GM23338 (cell line): ENCODE measurements at regions not wholly inside any gene's neighbourhood (a gene's known extent, or its start where the extent isn't known, plus 50 kb on each side); places are given as distances from the start of the nearest gene placed in this dataset.

ENCODE experiments used
- ATAC-seq: fragments of 200-7000 bp; cut with Tn5 transposase; 3 replicates; pipeline ENCODE4 v1.9.1; 2020
- DNase-seq: peaks from one replicate; pipeline ENCODE4 v3.0.0-alpha.2; 2015; ENCODE audit warnings: low spot score
- H2AFZ ChIP-seq: fragments of 200-600 bp; sonication (generic); 2 replicates; pipeline ENCODE4 v1.8.0; 2016; ENCODE audit warnings: antibody characterized with exemption, mild to moderate bottlenecking, moderate library complexity
- H3F3A ChIP-seq: fragments of 200-600 bp; sonication (generic); replicated peaks from 2 replicates; pipeline ENCODE4 v1.8.0; 2017; ENCODE audit warnings: antibody characterized with exemption, mixed run types, low read depth
- H3K27ac ChIP-seq: fragments of 200-600 bp; sonication (generic); 2 replicates; pipeline ENCODE4 v1.6.1; 2016; ENCODE audit warnings: low read depth
- H3K27me3 ChIP-seq: fragments of 200-600 bp; sonication (generic); 2 replicates; pipeline ENCODE4 v1.8.0; 2016; ENCODE audit warnings: mild to moderate bottlenecking, mixed run types, moderate library complexity; ENCODE audit not compliant: insufficient read depth
- H3K36me3 ChIP-seq: fragments of 200-600 bp; sonication (generic); 2 replicates; pipeline ENCODE4 v1.8.0; 2016; ENCODE audit warnings: mild to moderate bottlenecking; ENCODE audit not compliant: insufficient read depth
- H3K4me1 ChIP-seq: fragments of 200-600 bp; sonication (generic); 2 replicates; pipeline ENCODE4 v1.8.0; 2016; ENCODE audit warnings: mild to moderate bottlenecking, moderate library complexity; ENCODE audit not compliant: insufficient read depth
- H3K4me2 ChIP-seq: fragments of 200-600 bp; sonication (generic); 2 replicates; pipeline ENCODE4 v1.7.1; 2017; ENCODE audit warnings: mixed run types
- H3K4me3 ChIP-seq: fragments of 200-600 bp; sonication (generic); 2 replicates; pipeline ENCODE4 v1.6.1; 2016; ENCODE audit warnings: mixed run types
- H3K79me2 ChIP-seq: fragments of 200-600 bp; sonication (generic); replicated peaks from 2 replicates; pipeline ENCODE4 v1.8.0; 2017; ENCODE audit warnings: mild to moderate bottlenecking; ENCODE audit not compliant: insufficient read depth
- H3K9me2 ChIP-seq: fragments of 200-600 bp; sonication (generic); 2 replicates; pipeline ENCODE4 v1.8.0; 2017; ENCODE audit not compliant: insufficient read depth
- H4K20me1 ChIP-seq: fragments of 200-600 bp; sonication (generic); replicated peaks from 2 replicates; pipeline ENCODE4 v1.8.0; 2017; ENCODE audit warnings: mild to moderate bottlenecking; ENCODE audit not compliant: insufficient read depth
- H3K27ac Mint-ChIP-seq: 2 replicates; pipeline ENCODE4 v1.8.0; 2020; ENCODE audit warnings: inconsistent platforms, mild to moderate bottlenecking, moderate library complexity, mixed read lengths
- H3K27me3 Mint-ChIP-seq: 3 replicates; pipeline ENCODE4 v1.8.0; 2022; ENCODE audit warnings: low read depth, mild to moderate bottlenecking, moderate library complexity, mixed read lengths, inconsistent platforms; ENCODE audit not compliant: insufficient read depth, poor library complexity
- H3K36me3 Mint-ChIP-seq: 3 replicates; pipeline ENCODE4 v1.8.0; 2021; ENCODE audit warnings: low read depth, mild to moderate bottlenecking, inconsistent platforms, moderate library complexity, mixed read lengths
- H3K4me1 Mint-ChIP-seq: 3 replicates; pipeline ENCODE4 v1.8.0; 2020; ENCODE audit warnings: mild to moderate bottlenecking, inconsistent platforms, mixed read lengths
- H3K4me3 Mint-ChIP-seq: 3 replicates; pipeline ENCODE4 v1.8.0; 2021; ENCODE audit warnings: moderate library complexity, mild to moderate bottlenecking, inconsistent platforms, mixed read lengths
- H3K9me3 Mint-ChIP-seq: 3 replicates; pipeline ENCODE4 v1.8.0; 2020; ENCODE audit warnings: moderate library complexity, mild to moderate bottlenecking, inconsistent platforms, mixed read lengths
- CREB1 ChIP-seq: fragments of 250-450 bp; sonication (Bioruptor Pico); IDR thresholded peaks from 2 replicates; pipeline ENCODE4 v1.5.0; 2020; ENCODE audit warnings: low read depth, mild to moderate bottlenecking, moderate library complexity
- JUNB ChIP-seq: IDR thresholded peaks from one replicate; pipeline ENCODE4 v1.6.1; 2016; ENCODE audit warnings: antibody characterized with exemption; ENCODE audit not compliant: unreplicated experiment
- POLR2AphosphoS5 ChIP-seq: IDR thresholded peaks from 2 replicates; pipeline ENCODE4 v1.6.1; 2016; ENCODE audit warnings: antibody characterized with exemption, low read depth
- REST ChIP-seq: IDR thresholded peaks from one replicate; pipeline ENCODE4 v1.6.1; 2018; ENCODE audit warnings: antibody characterized with exemption; ENCODE audit not compliant: unreplicated experiment
- ZNF114 ChIP-seq: fragments of 250-450 bp; sonication (Bioruptor Pico); IDR thresholded peaks from 2 replicates; pipeline ENCODE4 v1.5.0; 2020; ENCODE audit warnings: mild to moderate bottlenecking, moderate library complexity
- TF ChIP-seq, protein P1 (sequence below): IDR thresholded peaks from 2 replicates; pipeline ENCODE4 v1.6.1; 2016; ENCODE audit warnings: antibody characterized with exemption

- TF ChIP-seq, protein P1, sequence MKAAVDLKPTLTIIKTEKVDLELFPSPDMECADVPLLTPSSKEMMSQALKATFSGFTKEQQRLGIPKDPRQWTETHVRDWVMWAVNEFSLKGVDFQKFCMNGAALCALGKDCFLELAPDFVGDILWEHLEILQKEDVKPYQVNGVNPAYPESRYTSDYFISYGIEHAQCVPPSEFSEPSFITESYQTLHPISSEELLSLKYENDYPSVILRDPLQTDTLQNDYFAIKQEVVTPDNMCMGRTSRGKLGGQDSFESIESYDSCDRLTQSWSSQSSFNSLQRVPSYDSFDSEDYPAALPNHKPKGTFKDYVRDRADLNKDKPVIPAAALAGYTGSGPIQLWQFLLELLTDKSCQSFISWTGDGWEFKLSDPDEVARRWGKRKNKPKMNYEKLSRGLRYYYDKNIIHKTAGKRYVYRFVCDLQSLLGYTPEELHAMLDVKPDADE: no peak
Observed at GRCh38 chr1:66468722-66469121, 65.2 kb upstream of the SGIP1 start (continued).

GRCh38 chr1:66475940-66476339 is 58.0 kb upstream of the SGIP1 start:
- Mint-ChIP-seq H3K27ac (no peak overlapping the region), H3K4me1 (no peaks in the 10 kb centered on the region), H3K36me3 (no peaks in the 10 kb centered on the region), H3K4me3 (no peak overlapping the region), H3K27me3 (peaks cover 2% of the 10 kb centered on the region), H3K9me3 (no peaks in the 10 kb centered on the region)
- H2AFZ ChIP-seq: no peak overlapping the region
- no peak overlapping the region for H3K4me2 ChIP-seq
- ATAC-seq: peak; percentile 78
- H3K4me3 ChIP-seq: no peak overlapping the region
- H3K36me3 ChIP-seq: no peaks in the 10 kb centered on the region
- no peaks in the 10 kb centered on the region for H3K27me3 ChIP-seq
- peak; percentile 31 for DNase-seq
- H3F3A ChIP-seq: no peaks in the 10 kb centered on the region
- H3K79me2 ChIP-seq: no peaks in the 10 kb centered on the region
- H3K4me1 ChIP-seq: no peaks in the 10 kb centered on the region
- H4K20me1 ChIP-seq: no peaks in the 10 kb centered on the region
- no peak for TF ChIP-seq CREB1 (CRISPR knock-in tag)
- no peak for TF ChIP-seq REST
- TF ChIP-seq JUNB: no peak
- TF ChIP-seq, protein P1: no peak
- no peak overlapping the region for H3K27ac ChIP-seq
- no peaks in the 10 kb centered on the region; the same call in 1 of the 2 replicates for H3K9me2 ChIP-seq

GRCh38 chr1:66476774-66477173 is 57.2 kb upstream of the SGIP1 start:
- no peak overlapping the region for H2AFZ ChIP-seq
- Mint-ChIP-seq H3K9me3 (no peaks in the 10 kb centered on the region), H3K36me3 (no peaks in the 10 kb centered on the region), H3K4me3 (no peak overlapping the region), H3K27me3 (peaks cover 2% of the 10 kb centered on the region), H3K4me1 (no peaks in the 10 kb centered on the region), H3K27ac (no peak overlapping the region)
- H4K20me1 ChIP-seq: no peaks in the 10 kb centered on the region
- H3F3A ChIP-seq: no peaks in the 10 kb centered on the region
- no peak overlapping the region for H3K27ac ChIP-seq
- H3K4me3 ChIP-seq: no peak overlapping the region
- H3K79me2 ChIP-seq: no peaks in the 10 kb centered on the region
- ATAC-seq (no peak), DNase-seq (no peak)
- no peaks in the 10 kb centered on the region for H3K4me1 ChIP-seq
- no peaks in the 10 kb centered on the region for H3K27me3 ChIP-seq
- H3K9me2 ChIP-seq: no peaks in the 10 kb centered on the region
- no peaks in the 10 kb centered on the region for H3K36me3 ChIP-seq
- no peak overlapping the region for H3K4me2 ChIP-seq
- TF ChIP-seq POLR2AphosphoS5 (no peak), ZNF114 (no peak), JUNB (no peak)
